CD4-positive, alpha-beta T cell treated with Interleukin-21 for 1 hour (primary cell): ENCODE measurements at regions not wholly inside any gene's neighbourhood (a gene's known extent, or its start where the extent isn't known, plus 50 kb on each side); places are given as distances from the start of the nearest gene placed in this dataset.

ENCODE experiments used
- DNase-seq: peaks from one replicate; pipeline ENCODE4 v3.0.0-alpha.2; 2020

- DNase-seq: no peak
Measured at GRCh38 chr6:164911151-164911550, 398.3 kb downstream of the C6orf118 start.

- no peak for DNase-seq
Measured at GRCh38 chr6:164906766-164907165, 402.6 kb downstream of the C6orf118 start.

GRCh38 chr6:164905311-164905710 lies 404.1 kb downstream of the C6orf118 start:
- no peak for DNase-seq

GRCh38 chr6:164898412-164898811 lies 411.0 kb downstream of the C6orf118 start:
- no peak for DNase-seq

- DNase-seq: no peak
Measured at GRCh38 chr6:164897523-164898235, 411.7 kb downstream of the C6orf118 start.

GRCh38 chr6:164889980-164890379 lies 419.4 kb downstream of the C6orf118 start:
- DNase-seq: no peak

- no peak for DNase-seq
Measured at GRCh38 chr6:164887660-164888059, 421.7 kb downstream of the C6orf118 start.

GRCh38 chr6:164882236-164882635 lies 427.2 kb downstream of the C6orf118 start:
- DNase-seq: no peak

- no peak for DNase-seq
Measured at GRCh38 chr6:164871783-164872182, 437.6 kb downstream of the C6orf118 start.

GRCh38 chr6:164870164-164870563 lies 439.2 kb downstream of the C6orf118 start:
- no peak for DNase-seq

GRCh38 chr6:164861967-164862366 lies 447.4 kb downstream of the C6orf118 start:
- no peak for DNase-seq

GRCh38 chr6:164859816-164860215 lies 449.6 kb downstream of the C6orf118 start:
- DNase-seq: no peak

- no peak for DNase-seq
Measured at GRCh38 chr6:164856138-164856537, 453.3 kb downstream of the C6orf118 start.

GRCh38 chr6:164855281-164855680 lies 454.1 kb downstream of the C6orf118 start:
- no peak for DNase-seq

GRCh38 chr6:164854526-164854925 lies 454.9 kb downstream of the C6orf118 start:
- DNase-seq: no peak

- no peak for DNase-seq
Measured at GRCh38 chr6:164845773-164846172, 463.6 kb downstream of the C6orf118 start.

GRCh38 chr6:164842085-164842484 lies 467.3 kb downstream of the C6orf118 start:
- no peak for DNase-seq

- DNase-seq: no peak
Measured at GRCh38 chr6:164838068-164838615, 471.3 kb downstream of the C6orf118 start.

GRCh38 chr6:164836486-164836885 lies 472.9 kb downstream of the C6orf118 start:
- DNase-seq: no peak

- no peak for DNase-seq
Measured at GRCh38 chr6:164832410-164832809, 477.0 kb downstream of the C6orf118 start.

GRCh38 chr6:164827537-164827936 lies 481.9 kb downstream of the C6orf118 start:
- no peak for DNase-seq

- no peak for DNase-seq
Measured at GRCh38 chr6:164826831-164827468, 482.5 kb downstream of the C6orf118 start.

GRCh38 chr6:164825386-164825785 lies 484.0 kb downstream of the C6orf118 start:
- no peak for DNase-seq

GRCh38 chr6:164817662-164818061 lies 491.7 kb downstream of the C6orf118 start:
- DNase-seq: no peak
